ENCODE measurements at regions not wholly inside any gene's neighbourhood (a gene's known extent, or its start where the extent isn't known, plus 50 kb on each side); places are given as distances from the start of the nearest gene placed in this dataset.

GRCh38 chr5:92944903-92945604, 636.0 kb downstream of the NR2F1-AS1 start:
- no peak for TF ChIP-seq CTCF (conservative IDR thresholded peaks at IDR 0.05)
- no peak for TF ChIP-seq ZFX (IDR thresholded peaks at IDR 0.05)
